Endothelial cell of umbilical vein (primary cell): ENCODE measurements at regions not wholly inside any gene's neighbourhood (a gene's known extent, or its start where the extent isn't known, plus 50 kb on each side); places are given as distances from the start of the nearest gene placed in this dataset.

Source experiments
- BruUV-seq: library from RNA; stranded (reverse); fragments of 400-500 nt; replicated peaks from 2 replicates; lab custom pipeline; 2021; lab: Mats Ljungman, UMichigan
- CTCF ChIA-PET: fragments of 300-600, 350-600 bp; sonication (Branson Sonifier 250); formaldehyde crosslinking; loops from one replicate; lab custom pipeline; 2021; ENCODE audit warnings: antibody characterized with exemption, inconsistent platforms; lab: Charles Lee
- POLR2A ChIA-PET: fragments of 300-600, 350-600 bp; sonication (Branson Sonifier 250); formaldehyde crosslinking; loops from one replicate; lab custom pipeline; 2021; ENCODE audit warnings: antibody characterized with exemption, inconsistent platforms; lab: Charles Lee
- DNase-seq: peaks from one replicate; pipeline ENCODE4 v3.0.0-alpha.2; 2011; ENCODE audit warnings: low read depth, low spot score
- FAIRE-seq: peaks from 2 replicates; lab custom pipeline; 2011; peaks lifted over from hg19 to GRCh38; lab: Jason Lieb, UNC
- H2AFZ ChIP-seq: 2 replicates; pipeline ENCODE4 v1.6.0; 2012; ENCODE audit warnings: low read depth, low read length, control low read depth, inconsistent platforms
- H3K27ac ChIP-seq: 2 replicates; pipeline ENCODE4 v1.5.1; 2011; ENCODE audit warnings: low read depth, mild to moderate bottlenecking, control low read depth, low read length, moderate library complexity; ENCODE audit not compliant: insufficient read depth
- H3K27me3 ChIP-seq, 2 experiments: 2 replicates each; pipeline versions ENCODE4 v1.6.0 to v1.6.1; 2011; ENCODE audit warnings: low read length in 2 of 2, mixed read lengths in 1 of 2; ENCODE audit not compliant: control insufficient read depth in 2 of 2, insufficient read depth in 2 of 2
- H3K36me3 ChIP-seq, 2 experiments: 2 replicates in 1 of 2; 3 replicates in 1 of 2; pipeline ENCODE4 v1.5.1; 2011; ENCODE audit warnings: low read length in 2 of 2, mild to moderate bottlenecking in 1 of 2, moderate library complexity in 1 of 2; ENCODE audit not compliant: control insufficient read depth in 2 of 2, insufficient read depth in 2 of 2; ENCODE audit errors: extremely low read depth in 1 of 2
- H3K4me1 ChIP-seq: 3 replicates; pipeline ENCODE4 v1.5.1; 2011; ENCODE audit warnings: mild to moderate bottlenecking, low read length; ENCODE audit not compliant: control insufficient read depth, insufficient read depth; ENCODE audit errors: extremely low read depth
- H3K4me2 ChIP-seq: 2 replicates; pipeline ENCODE4 v1.6.1; 2011; ENCODE audit warnings: low read length, control low read depth, mixed read lengths; ENCODE audit not compliant: insufficient read depth
- H3K4me3 ChIP-seq, 3 experiments: fragments of 200-600 bp in 1 of 3; sonication (generic), shearing (Covaris generic) in 1 of 3; replicated peaks in 1 of 3; 2 replicates each; pipeline ENCODE4 v1.5.1; 2011 to 2016; ENCODE audit warnings: control low read depth in 3 of 3, low read length in 3 of 3, mild to moderate bottlenecking in 2 of 3, inconsistent platforms in 1 of 3, low read depth in 1 of 3, moderate library complexity in 1 of 3; ENCODE audit not compliant: insufficient read depth in 1 of 3
- H3K79me2 ChIP-seq: 2 replicates; pipeline ENCODE4 v1.6.0; 2012; ENCODE audit warnings: low read length, inconsistent platforms; ENCODE audit not compliant: control insufficient read depth, insufficient read depth
- H3K9ac ChIP-seq: replicated peaks from 2 replicates; pipeline ENCODE3; 2011; ENCODE audit warnings: low read length, control low read depth; ENCODE audit not compliant: insufficient read depth; ENCODE audit errors: extremely low read depth
- H3K9me1 ChIP-seq: replicated peaks from 3 replicates; pipeline ENCODE4 v1.6.0; 2011; ENCODE audit warnings: mild to moderate bottlenecking, low read length; ENCODE audit not compliant: control insufficient read depth, insufficient read depth; ENCODE audit errors: extremely low read depth
- H3K9me3 ChIP-seq: replicated peaks from 2 replicates; pipeline ENCODE4 v1.5.1; 2012; ENCODE audit warnings: low read length, inconsistent platforms; ENCODE audit not compliant: control insufficient read depth, insufficient read depth
- H4K20me1 ChIP-seq: replicated peaks from 2 replicates; pipeline ENCODE3; 2011; ENCODE audit warnings: mild to moderate bottlenecking, low read length; ENCODE audit not compliant: control insufficient read depth, insufficient read depth; ENCODE audit errors: extremely low read depth
- CTCF ChIP-seq, 2 donors: IDR thresholded peaks; 1 replicate in 1 of 2; 2 replicates in 1 of 2; pipeline ENCODE4 v1.5.1; 2011; ENCODE audit warnings: low read length in 2 of 2, mild to moderate bottlenecking in 2 of 2, moderate library complexity in 2 of 2, control low read depth in 1 of 2, inconsistent platforms in 1 of 2, low read depth in 1 of 2; ENCODE audit not compliant: insufficient read depth in 1 of 2; ENCODE audit errors: extremely low read depth in 1 of 2
- EZH2 ChIP-seq: IDR thresholded peaks from 2 replicates; pipeline ENCODE4 v1.6.1; 2012; ENCODE audit warnings: borderline replicate concordance, low read depth, mild to moderate bottlenecking, moderate library complexity, low read length, inconsistent platforms; ENCODE audit not compliant: severe bottlenecking
- FOS ChIP-seq: IDR thresholded peaks from 2 replicates; pipeline ENCODE4 v1.6.1; 2011; ENCODE audit warnings: mild to moderate bottlenecking, low read length, moderate library complexity, borderline replicate concordance; ENCODE audit not compliant: insufficient read depth
- GATA2 ChIP-seq: IDR thresholded peaks from 2 replicates; pipeline ENCODE4 v1.7.0; 2011; ENCODE audit warnings: low read depth, mild to moderate bottlenecking, moderate library complexity, mixed read lengths, low read length; ENCODE audit not compliant: insufficient read length, insufficient read depth
- JUN ChIP-seq: IDR thresholded peaks from 2 replicates; pipeline ENCODE4 v1.6.1; 2011; ENCODE audit warnings: borderline replicate concordance, low read depth; ENCODE audit not compliant: insufficient read length, insufficient read depth
- MYC ChIP-seq: IDR thresholded peaks from one replicate; pipeline ENCODE4 v1.6.1; 2011; ENCODE audit warnings: mild to moderate bottlenecking, low read depth, low read length
- POLR2A ChIP-seq: IDR thresholded peaks from 2 replicates; pipeline ENCODE4 v1.6.1; 2012; ENCODE audit warnings: low read depth, mild to moderate bottlenecking, control low read depth, low read length
- POLR2AphosphoS5 ChIP-seq: IDR thresholded peaks from 2 replicates; pipeline ENCODE4 v1.6.1; 2012; ENCODE audit warnings: low read depth, mild to moderate bottlenecking, control low read depth, low read length, moderate library complexity; ENCODE audit not compliant: insufficient read depth
- dilution Hi-C: fragments of 300-500 bp; cut with MboI; formaldehyde crosslinking; loops from one replicate; pipeline ENCODE4 v1.15.0; 2019; ENCODE audit warnings: low sequenced_read_pairs; ENCODE audit not compliant: extremely low pct_ligation_motif_present
- intact Hi-C: fragments of 100-400 bp; cut with micrococcal nuclease; formaldehyde crosslinking; loops from one replicate; pipeline ENCODE4 v1.10.0; 2022
- TF ChIP-seq, protein P1 (sequence below): IDR thresholded peaks from 2 replicates; pipeline ENCODE4 v1.6.1; 2011; ENCODE audit not compliant: insufficient read depth, insufficient read length

DNA sequence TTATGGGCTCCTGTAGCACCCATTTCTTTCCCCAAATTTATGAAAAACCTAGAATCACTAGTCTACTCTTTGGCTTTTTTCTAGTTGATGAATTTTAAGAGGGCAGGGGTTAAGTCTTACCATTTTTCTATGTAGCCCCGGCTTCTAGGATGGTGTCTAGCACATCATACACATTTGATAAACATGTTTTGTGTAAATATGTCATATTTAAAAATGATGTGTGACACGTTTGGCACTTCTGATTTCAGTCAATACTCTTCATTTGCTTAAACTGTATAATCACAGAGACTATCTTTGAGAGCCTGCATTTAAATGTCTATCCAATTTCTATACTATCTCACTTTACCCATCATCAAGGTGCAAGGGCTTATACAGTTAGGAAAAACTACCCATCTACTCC, 331.1 kb downstream of the TDRD15 start:
- Histone ChIP-seq H3K27ac (no peak overlapping the region), H3K4me3 (no peak overlapping the region), H3K27me3 (no peaks in the 10 kb centered on the region), H4K20me1 (no peaks in the 10 kb centered on the region), H3K4me2 (no peak overlapping the region), H3K4me1 (no peaks in the 10 kb centered on the region), H2AFZ (no peak overlapping the region), H3K9me1 (no peaks in the 10 kb centered on the region), H3K9me3 (peaks cover 2% of the 10 kb centered on the region), H3K9ac (no peak overlapping the region), H3K36me3 (no peaks in the 10 kb centered on the region), H3K79me2 (no peaks in the 10 kb centered on the region)
- dilution Hi-C loops (no loop called here), intact Hi-C loops (no loop called here)
- CTCF ChIA-PET = no interaction called here
- POLR2A ChIA-PET = no interaction called here
- no peak for DNase-seq
- no TSS peak for BruUV-seq
- no peak for TF ChIP-seq FOS
- TF ChIP-seq EZH2 = no peak
- no peak for TF ChIP-seq MYC
- TF ChIP-seq, protein P1, sequence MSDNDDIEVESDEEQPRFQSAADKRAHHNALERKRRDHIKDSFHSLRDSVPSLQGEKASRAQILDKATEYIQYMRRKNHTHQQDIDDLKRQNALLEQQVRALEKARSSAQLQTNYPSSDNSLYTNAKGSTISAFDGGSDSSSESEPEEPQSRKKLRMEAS = no peak
- no peak for TF ChIP-seq POLR2AphosphoS5
- TF ChIP-seq CTCF (IDR thresholded peaks at IDR 0.05; ENCODE audit: extremely low read depth in 1 of 2, insufficient read depth in 1 of 2, low read depth in 1 of 2, low read length in 2 of 2) = no peak
- TF ChIP-seq JUN = no peak
- TF ChIP-seq GATA2 = no peak
- TF ChIP-seq POLR2A = no peak
- FAIRE-seq = no peak
